HG03558 (cell line): ENCODE measurements at regions not wholly inside any gene's neighbourhood (a gene's known extent, or its start where the extent isn't known, plus 50 kb on each side); places are given as distances from the start of the nearest gene placed in this dataset.

ENCODE experiments used
- ATAC-seq: cut with Tn5 transposase; IDR thresholded peaks from one replicate; pipeline ENCODE4 v1.9.1; 2021; ENCODE audit warnings: moderate number of reproducible peaks; ENCODE audit not compliant: unreplicated experiment; ENCODE audit errors: extremely low read depth

DNA sequence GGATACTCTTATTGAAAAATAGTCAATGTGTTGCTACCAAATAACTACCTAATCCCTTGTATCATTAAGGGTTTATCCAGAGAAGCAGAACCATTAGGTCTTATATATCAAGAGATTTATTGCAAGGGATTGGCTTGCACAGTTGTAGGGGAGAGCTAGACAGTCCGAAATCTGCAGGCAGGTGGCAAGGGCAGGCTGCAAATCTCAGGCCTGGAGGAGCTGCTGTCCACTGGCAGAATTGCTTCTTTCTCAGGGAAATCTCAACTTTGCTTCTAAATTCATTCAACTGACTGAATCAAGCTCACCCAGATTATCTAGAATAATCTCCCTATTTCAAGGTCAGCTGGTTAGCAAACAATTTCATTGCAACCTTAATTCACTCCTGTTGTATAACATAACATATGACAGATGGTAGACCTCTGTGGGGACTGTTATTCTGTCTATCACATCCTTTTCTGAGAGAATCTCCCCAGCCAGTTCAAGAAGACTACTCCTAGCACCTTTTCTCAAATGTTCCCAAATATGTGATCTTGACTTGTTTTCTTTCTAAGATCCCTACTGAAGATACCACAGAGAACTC, 194.2 kb downstream of the NHLRC3 start:
- ATAC-seq = no peak

DNA sequence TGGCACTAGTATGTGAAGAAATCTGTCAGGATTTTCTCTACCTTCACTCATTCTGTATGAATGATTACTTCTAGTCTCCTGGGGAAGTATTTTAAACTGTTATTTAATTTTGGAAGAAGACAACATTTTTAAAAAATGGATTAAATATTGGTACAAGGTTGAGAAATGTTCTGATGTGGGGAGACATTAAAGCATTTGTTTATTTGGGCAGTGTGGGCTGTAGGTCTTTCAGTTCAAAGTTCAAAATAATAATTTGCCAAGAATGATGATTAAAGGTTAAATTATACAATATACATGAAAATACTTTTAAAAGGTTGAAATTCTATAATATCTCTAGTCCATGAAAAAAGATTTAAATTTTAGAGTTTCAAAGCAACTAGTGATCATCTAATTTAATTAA, 194.7 kb downstream of the NHLRC3 start:
- no peak for ATAC-seq

- no peak for ATAC-seq
These were observed 195.3 kb downstream of the NHLRC3 start for GRCh38 chr13:39233519-39233918.

GRCh38 chr13:39244561-39245230, 206.4 kb downstream of the NHLRC3 start:
- no peak for ATAC-seq

DNA sequence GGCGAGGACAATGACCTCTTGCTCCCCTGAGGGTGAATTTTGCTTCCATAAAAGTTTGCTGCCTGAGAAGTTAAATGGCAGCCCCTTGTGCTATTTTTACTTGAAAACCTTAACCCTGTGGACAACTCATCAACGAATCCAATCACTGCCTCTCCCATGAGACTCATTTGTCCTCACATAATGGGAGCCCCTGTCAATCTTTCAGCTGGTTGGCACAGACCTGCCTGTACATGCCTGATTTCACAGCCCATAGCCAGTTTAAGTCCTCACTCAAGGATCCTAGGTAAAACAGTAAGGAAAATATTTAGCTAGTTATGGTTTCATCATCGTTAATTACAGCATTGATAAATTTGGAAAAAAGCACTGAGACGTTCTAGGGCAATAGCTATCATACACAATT, 207.4 kb downstream of the NHLRC3 start:
- ATAC-seq = no peak

- ATAC-seq = no peak
These were observed 211.7 kb downstream of the NHLRC3 start for GRCh38 chr13:39249982-39250381.

DNA sequence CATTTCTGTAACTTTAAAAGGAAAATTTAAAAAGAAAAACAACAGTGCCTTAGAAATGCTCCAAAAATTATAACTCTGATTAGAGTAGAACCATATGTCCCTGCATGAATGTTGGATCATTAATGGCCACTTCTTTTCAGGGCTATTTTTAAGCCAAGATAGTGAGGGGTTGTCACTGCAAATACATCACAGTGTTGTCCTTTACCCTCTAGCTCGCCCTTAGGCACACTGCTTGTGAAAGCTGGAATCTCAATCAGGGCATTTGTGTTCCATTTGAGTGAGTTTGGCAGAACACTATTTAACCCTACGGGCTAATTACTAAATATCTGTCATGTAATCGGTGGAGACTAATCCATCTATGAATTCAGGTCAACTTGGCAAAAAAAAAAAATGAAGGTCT, 212.2 kb downstream of the NHLRC3 start:
- ATAC-seq = no peak

DNA sequence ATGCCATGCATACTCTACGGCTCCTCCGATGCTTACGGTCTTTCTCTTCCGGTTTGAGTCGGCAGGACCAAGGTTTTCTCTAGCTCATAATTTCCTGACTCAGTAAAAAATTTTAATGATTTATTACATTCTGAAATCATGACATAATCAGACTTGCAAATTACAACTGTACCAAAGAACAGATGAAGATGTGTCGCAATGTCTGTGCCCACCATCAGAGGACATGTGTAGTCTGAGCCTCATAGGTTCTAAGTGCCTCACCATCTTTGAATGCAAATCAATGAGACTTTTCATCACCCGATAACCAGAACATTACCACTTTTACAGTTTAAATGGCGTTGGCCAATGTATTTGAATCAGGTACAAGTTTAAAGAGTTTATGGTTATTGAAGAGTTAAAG, 213.1 kb downstream of the NHLRC3 start:
- no peak for ATAC-seq

DNA sequence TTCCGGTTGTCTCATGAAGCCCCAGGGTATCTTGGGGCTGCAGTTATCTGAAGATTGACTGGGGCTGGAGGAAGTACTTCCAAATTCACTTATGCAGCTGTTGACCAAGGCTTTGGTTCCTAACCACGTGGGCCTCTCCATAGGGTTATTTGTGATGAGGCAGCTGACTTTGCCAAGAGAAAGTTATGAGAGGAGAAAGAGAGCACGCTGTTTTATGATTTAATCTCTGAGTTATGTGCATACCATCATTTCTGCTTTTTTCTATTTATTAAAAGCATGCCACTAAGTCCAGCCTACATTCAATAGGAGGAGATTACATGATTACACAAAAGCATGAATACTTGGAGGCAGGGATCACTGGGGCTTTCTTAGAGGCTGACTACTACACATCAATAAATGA, 215.5 kb downstream of the NHLRC3 start:
- no peak for ATAC-seq

DNA sequence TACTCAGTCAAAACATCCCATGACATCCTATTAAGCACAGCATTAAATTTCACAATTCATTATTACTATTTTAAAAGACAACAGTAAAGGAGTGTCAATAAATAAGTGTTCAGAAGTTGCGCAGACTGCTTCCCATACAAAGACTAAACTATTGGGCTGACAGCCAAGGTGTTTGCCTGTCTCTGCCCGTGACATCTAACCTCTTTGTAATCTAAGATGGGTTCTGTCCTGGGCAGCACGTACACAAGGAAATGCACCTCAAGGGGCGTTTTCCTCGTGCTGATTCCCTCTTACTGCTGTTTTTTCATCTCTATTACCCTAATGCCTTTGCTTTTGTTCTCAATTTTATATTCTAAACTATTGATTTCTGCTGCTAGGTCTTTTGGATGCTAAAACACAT, 216.3 kb downstream of the NHLRC3 start:
- no peak for ATAC-seq

- no peak for ATAC-seq
These were observed 219.4 kb downstream of the NHLRC3 start for GRCh38 chr13:39257642-39258041.

GRCh38 chr13:39259371-39260140, 221.3 kb downstream of the NHLRC3 start:
- no peak for ATAC-seq

- peak; percentile 84 for ATAC-seq
These were observed 224.8 kb downstream of the NHLRC3 start for GRCh38 chr13:39263033-39263432.

DNA sequence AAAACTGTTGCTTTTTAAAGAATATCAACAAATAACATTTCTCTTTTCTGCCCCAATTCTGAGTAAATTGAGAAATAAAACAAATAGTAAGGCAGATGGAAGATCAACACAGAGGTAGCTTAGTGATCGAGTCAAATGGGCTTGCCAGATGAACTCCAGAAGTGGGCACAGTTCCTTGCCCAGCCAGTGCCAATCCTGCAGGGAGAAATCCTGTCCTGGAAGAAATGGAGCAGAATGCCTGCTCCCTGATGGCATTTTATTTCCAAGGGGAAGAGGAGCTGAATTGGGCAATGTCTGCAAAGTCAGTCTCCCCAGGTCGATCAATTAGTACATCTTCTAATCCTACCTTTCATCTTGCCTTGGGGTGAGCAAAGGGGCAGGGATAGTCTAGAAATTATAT, 225.3 kb downstream of the NHLRC3 start:
- ATAC-seq = no peak

GRCh38 chr13:39266426-39266825, 228.2 kb downstream of the NHLRC3 start:
- ATAC-seq = no peak

GRCh38 chr13:39268398-39268797, 230.1 kb downstream of the NHLRC3 start:
- no peak for ATAC-seq

GRCh38 chr13:39269004-39269403, 230.7 kb downstream of the NHLRC3 start:
- no peak for ATAC-seq

DNA sequence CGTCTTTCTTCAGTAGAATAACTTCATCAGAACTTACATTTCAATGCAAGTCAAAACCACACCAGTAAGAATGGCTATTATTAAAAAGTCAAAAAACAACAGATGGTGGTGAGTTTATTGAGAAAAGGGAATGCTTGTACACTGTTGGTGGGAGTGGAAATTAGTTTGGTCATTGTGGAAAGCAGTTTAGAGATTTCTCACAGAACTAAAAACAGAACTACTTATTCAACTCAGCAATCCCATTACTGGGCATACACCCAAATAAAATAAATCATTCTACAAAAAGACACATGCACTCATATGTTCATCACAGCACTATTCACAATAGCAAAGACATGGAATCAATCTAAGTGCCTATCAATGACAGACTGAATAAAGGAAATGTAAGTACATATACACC, 231.2 kb downstream of the NHLRC3 start:
- ATAC-seq = no peak

DNA sequence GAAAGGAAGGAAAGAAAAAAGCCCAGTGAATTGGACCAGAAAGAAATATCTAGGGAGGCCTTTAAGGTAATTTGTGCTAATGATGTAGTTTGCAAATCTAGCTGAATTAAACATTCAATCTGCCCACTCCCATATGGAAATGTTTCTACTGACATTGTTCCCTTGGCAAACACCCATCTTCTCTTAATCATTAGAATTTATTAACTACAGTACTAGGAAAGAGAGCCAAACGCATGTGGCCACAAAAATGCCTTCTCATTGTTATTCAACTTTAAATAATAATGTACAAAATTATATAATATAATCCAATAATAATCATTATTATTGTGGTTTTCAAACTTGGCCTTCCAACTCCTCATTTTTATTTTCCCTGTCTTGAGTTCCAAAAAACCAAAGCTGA, 234.7 kb downstream of the NHLRC3 start:
- ATAC-seq = no peak

DNA sequence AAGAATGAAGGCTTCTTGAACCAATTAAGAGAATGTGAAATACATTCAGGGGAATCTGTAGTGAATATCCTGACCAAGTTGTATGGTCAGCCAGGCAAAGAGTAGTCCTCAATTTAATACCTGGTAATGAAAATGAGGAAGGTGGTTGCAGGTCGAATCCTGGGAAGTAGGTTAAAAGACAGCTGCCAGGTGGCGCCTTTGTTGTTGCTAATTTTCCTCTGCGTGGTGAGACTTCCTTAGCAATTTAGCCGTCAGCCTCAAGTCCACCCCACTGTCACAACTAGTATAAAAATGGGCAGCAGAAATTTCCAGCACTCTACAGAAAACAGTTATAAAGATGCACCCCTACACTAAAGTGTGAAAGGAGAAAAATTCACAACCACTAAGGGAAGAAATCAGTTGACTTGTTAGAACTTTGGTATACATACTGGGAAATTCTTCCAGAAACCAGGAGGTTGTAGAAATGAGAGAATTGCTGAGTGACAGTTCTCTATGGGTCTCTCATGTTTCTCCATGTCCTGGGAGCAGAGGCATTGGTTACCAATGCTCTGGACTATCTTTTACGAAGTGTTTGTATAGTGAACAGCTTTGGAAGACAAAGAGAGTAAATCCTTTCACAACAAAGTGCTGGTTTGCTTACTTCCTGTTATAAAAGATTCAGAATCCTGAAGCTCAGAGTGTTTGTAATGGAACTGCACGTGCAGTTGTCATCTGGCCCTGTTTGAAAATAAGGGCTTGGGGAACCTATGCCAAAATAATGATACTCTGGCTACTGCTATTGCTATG, 235.9 kb downstream of the NHLRC3 start:
- ATAC-seq = no peak
